ENCODE measurements at regions not wholly inside any gene's neighbourhood (a gene's known extent, or its start where the extent isn't known, plus 50 kb on each side); places are given as distances from the start of the nearest gene placed in this dataset.

GRCh38 chr10:36111676-36112075 lies 469.6 kb upstream of the FZD8 start:
- BruUV-seq (replicated peaks): no TSS peak
- TF ChIP-seq SMC3 (IDR thresholded peaks at IDR 0.05; ENCODE audit: low read depth, low read length): no peak
- TF ChIP-seq ELK1 (IDR thresholded peaks at IDR 0.05; ENCODE audit: borderline replicate concordance, low read depth, low read length): no peak
- TF ChIP-seq RAD21 (IDR thresholded peaks at IDR 0.05; ENCODE audit: low read length): no peak
- TF ChIP-seq RFX5 (IDR thresholded peaks at IDR 0.05; ENCODE audit: low read depth, low read length): no peak
- no peak for TF ChIP-seq CHD1 (IDR thresholded peaks at IDR 0.05; ENCODE audit: low read depth, low read length)
- TF ChIP-seq FOS (IDR thresholded peaks at IDR 0.05; ENCODE audit: low read depth, low read length): no peak
- TF ChIP-seq MXI1 (IDR thresholded peaks at IDR 0.05; ENCODE audit: borderline replicate concordance, low read depth, low read length): no peak
- no peak for TF ChIP-seq USF2 (IDR thresholded peaks at IDR 0.05; ENCODE audit: low read depth, low read length)
- no peak for TF ChIP-seq MAZ (IDR thresholded peaks at IDR 0.05; ENCODE audit: borderline replicate concordance, low read depth, low read length)
- TF ChIP-seq MAFK (IDR thresholded peaks at IDR 0.05; ENCODE audit: low read depth, low read length): no peak
- TF ChIP-seq BHLHE40 (IDR thresholded peaks at IDR 0.05; ENCODE audit: low read depth, low read length): no peak
- TF ChIP-seq RCOR1 (IDR thresholded peaks at IDR 0.05; ENCODE audit: insufficient replicate concordance, low read length): no peak
- H4K5ac ChIP-seq (ENCODE audit: low read depth, low read length): no peak overlapping the region
- H3K27me3 ChIP-seq (ENCODE audit: control insufficient read depth, insufficient read depth, low read length): no peaks in the 10 kb centered on the region
- no peak overlapping the region for H2BK5ac ChIP-seq (ENCODE audit: low read depth, low read length, poor library complexity, severe bottlenecking)
- no peak overlapping the region for H3K4me3 ChIP-seq (ENCODE audit: insufficient read depth, low read depth, low read length)
- H3K4me2 ChIP-seq (ENCODE audit: low read depth, low read length): no peak overlapping the region
- in situ Hi-C loops (cut with MboI; ENCODE audit: low sequenced_read_pairs) (no loop called here), intact Hi-C loops (cut with micrococcal nuclease) (no loop called here), dilution Hi-C loops (cut with HindIII; ENCODE audit: low sequenced_read_pairs, unreplicated experiment) (no loop called here)
- H3K9me3 ChIP-seq (ENCODE audit: control insufficient read depth, insufficient read depth, low read length): no peaks in the 10 kb centered on the region
- H3K14ac ChIP-seq (replicated peaks; ENCODE audit: low read depth, low read length): no peak overlapping the region
- no peak overlapping the region for H3K56ac ChIP-seq (ENCODE audit: extremely low read depth, insufficient read depth, low read length)
- H2BK20ac ChIP-seq (ENCODE audit: low read depth, low read length): no peak overlapping the region
- H2AFZ ChIP-seq (replicated peaks; ENCODE audit: low read length, poor library complexity): peak overlapping the region; percentile 26
- H2BK15ac ChIP-seq (ENCODE audit: low read depth, low read length): no peak overlapping the region
- H3K18ac ChIP-seq (ENCODE audit: low read depth, low read length): no peak overlapping the region
- no peak for DNase-seq
- ChIA-PET POLR2A (ENCODE audit: unreplicated experiment) (no interaction called here), CTCF (no interaction called here)
- H4K91ac ChIP-seq (ENCODE audit: insufficient read depth, low read depth, low read length): no peak overlapping the region
- no peak overlapping the region for H2BK120ac ChIP-seq (ENCODE audit: low read depth, low read length)
- no peak overlapping the region for H3K23ac ChIP-seq (ENCODE audit: low read depth, low read length)
- H3K4ac ChIP-seq (ENCODE audit: low read depth, low read length): no peak overlapping the region
- no peak overlapping the region for H2AK9ac ChIP-seq (replicated peaks; ENCODE audit: low read depth, low read length, poor library complexity)
- H2AK5ac ChIP-seq (ENCODE audit: low read depth, low read length): peak overlapping the region; percentile 36; the same call in 1 of the 2 replicates
- no peak for ATAC-seq (ENCODE audit: low read depth)
- no peak overlapping the region for H3K9ac ChIP-seq (ENCODE audit: low read depth, low read length)
- no peak overlapping the region for H4K8ac ChIP-seq (ENCODE audit: low read depth in 2 of 2, low read length in 2 of 2)
- no peaks in the 10 kb centered on the region for H3K9me1 ChIP-seq (ENCODE audit: insufficient read depth, low read length)
- no peaks in the 10 kb centered on the region for H4K20me1 ChIP-seq (ENCODE audit: insufficient read depth, low read length)
- no CpG with 5 or more reads among the region's 2 CpGs for WGBS, 2 experiments (ENCODE audit: extremely low coverage in 2 of 2, insufficient read length in 1 of 2)
- no peak overlapping the region for H3K27ac ChIP-seq (ENCODE audit: insufficient read depth, low read length)
- no peaks in the 10 kb centered on the region for H3K79me1 ChIP-seq (ENCODE audit: low read depth in 1 of 2, low read length in 2 of 2)
- peaks cover 5% of the 10 kb centered on the region; the same call in 1 of the 2 replicates for H3K4me1 ChIP-seq (ENCODE audit: control insufficient read depth, insufficient read depth, low read length)
- no peaks in the 10 kb centered on the region for H3K36me3 ChIP-seq (ENCODE audit: control insufficient read depth, insufficient read depth, low read length)

All from IMR-90 (cell line).